GM12873 (cell line): ENCODE measurements at regions not wholly inside any gene's neighbourhood (a gene's known extent, or its start where the extent isn't known, plus 50 kb on each side); places are given as distances from the start of the nearest gene placed in this dataset.

Experiments used
- TF ChIP-seq, protein P1 (sequence below): IDR thresholded peaks from 2 replicates; pipeline ENCODE4 v1.5.1; 2012; ENCODE audit warnings: low read depth, mild to moderate bottlenecking, moderate library complexity, low read length, control low read depth; ENCODE audit not compliant: insufficient read depth; ENCODE audit errors: missing control alignments

GRCh38 chr12:86634456-86635410, 378.5 kb upstream of the MGAT4C start:
- TF ChIP-seq, protein P1, sequence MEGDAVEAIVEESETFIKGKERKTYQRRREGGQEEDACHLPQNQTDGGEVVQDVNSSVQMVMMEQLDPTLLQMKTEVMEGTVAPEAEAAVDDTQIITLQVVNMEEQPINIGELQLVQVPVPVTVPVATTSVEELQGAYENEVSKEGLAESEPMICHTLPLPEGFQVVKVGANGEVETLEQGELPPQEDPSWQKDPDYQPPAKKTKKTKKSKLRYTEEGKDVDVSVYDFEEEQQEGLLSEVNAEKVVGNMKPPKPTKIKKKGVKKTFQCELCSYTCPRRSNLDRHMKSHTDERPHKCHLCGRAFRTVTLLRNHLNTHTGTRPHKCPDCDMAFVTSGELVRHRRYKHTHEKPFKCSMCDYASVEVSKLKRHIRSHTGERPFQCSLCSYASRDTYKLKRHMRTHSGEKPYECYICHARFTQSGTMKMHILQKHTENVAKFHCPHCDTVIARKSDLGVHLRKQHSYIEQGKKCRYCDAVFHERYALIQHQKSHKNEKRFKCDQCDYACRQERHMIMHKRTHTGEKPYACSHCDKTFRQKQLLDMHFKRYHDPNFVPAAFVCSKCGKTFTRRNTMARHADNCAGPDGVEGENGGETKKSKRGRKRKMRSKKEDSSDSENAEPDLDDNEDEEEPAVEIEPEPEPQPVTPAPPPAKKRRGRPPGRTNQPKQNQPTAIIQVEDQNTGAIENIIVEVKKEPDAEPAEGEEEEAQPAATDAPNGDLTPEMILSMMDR, result no peak

DNA sequence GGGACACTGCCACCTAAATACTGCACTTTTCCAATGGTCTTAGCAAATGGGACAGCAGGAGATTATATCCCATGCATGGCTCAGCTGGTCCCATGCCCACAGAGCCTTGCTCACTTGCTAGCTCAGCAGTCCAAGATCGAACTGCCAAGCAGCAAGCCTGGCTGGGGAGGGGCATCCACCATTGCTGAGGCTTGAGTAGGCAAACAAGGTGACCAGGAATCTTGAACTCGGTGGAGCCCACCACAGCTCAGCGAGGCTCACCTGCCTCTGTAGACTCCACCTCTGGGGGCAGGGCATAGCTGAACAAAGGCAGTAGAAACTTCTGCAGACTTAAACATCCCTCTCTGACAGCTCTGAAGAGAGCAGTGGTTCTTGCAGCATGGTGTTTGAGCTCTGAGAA, 370.8 kb upstream of the MGAT4C start:
- TF ChIP-seq, protein P1, result no peak

GRCh38 chr12:86623267-86623666, 367.1 kb upstream of the MGAT4C start:
- TF ChIP-seq, protein P1, result no peak

DNA sequence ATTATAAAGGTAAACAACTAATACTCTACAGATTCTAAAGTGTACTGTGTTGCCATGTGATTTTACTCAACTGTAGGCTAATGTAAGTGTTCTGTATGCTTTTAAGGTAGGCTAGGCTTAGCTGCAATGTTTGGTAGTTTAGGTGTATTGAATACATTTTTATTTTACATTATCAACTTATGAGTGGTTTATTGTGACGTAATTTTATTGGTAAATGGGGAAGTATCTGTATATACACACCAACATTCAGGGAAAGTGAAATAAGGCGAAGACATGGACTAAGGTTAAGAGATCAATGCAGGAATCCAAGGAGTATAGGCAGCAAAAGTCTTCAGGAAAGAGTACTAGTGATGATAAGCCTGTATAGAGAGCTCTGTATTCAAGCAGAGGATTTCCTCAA, 365.8 kb upstream of the MGAT4C start:
- TF ChIP-seq, protein P1, result no peak

- TF ChIP-seq, protein P1, result no peak
Measured at GRCh38 chr12:86613311-86613710, 357.1 kb upstream of the MGAT4C start.

GRCh38 chr12:86608638-86609037, 352.4 kb upstream of the MGAT4C start:
- TF ChIP-seq, protein P1, result no peak

- TF ChIP-seq, protein P1, result no peak
Measured at GRCh38 chr12:86601550-86602308, 345.5 kb upstream of the MGAT4C start.
